ENCODE measurements at regions not wholly inside any gene's neighbourhood (a gene's known extent, or its start where the extent isn't known, plus 50 kb on each side); places are given as distances from the start of the nearest gene placed in this dataset.
"Not testable (repeated sequence)": the region's sequence is repeated elsewhere in the genome, so short reads cannot be mapped to it uniquely, and the experiment has no call there.

- DNase-seq, result no peak
Observed at GRCh38 chr11:116328851-116329250, 443.9 kb downstream of the BUD13 start.

- no peak for DNase-seq
Observed at GRCh38 chr11:116328391-116328790, 444.4 kb downstream of the BUD13 start.

GRCh38 chr11:116326146-116326545 lies 446.6 kb downstream of the BUD13 start:
- no peak for DNase-seq

GRCh38 chr11:116325247-116325646 lies 447.5 kb downstream of the BUD13 start:
- no peak for DNase-seq

GRCh38 chr11:116324077-116324476 lies 448.7 kb downstream of the BUD13 start:
- not testable (repeated sequence) for DNase-seq

GRCh38 chr11:116317212-116317611 lies 455.6 kb downstream of the BUD13 start:
- no peak for DNase-seq

- DNase-seq, result no peak
Observed at GRCh38 chr11:116314006-116314405, 458.8 kb downstream of the BUD13 start.

GRCh38 chr11:116312570-116313391 lies 460.0 kb downstream of the BUD13 start:
- DNase-seq, result no peak

- DNase-seq, result no peak
Observed at GRCh38 chr11:116311206-116311605, 461.6 kb downstream of the BUD13 start.

- DNase-seq, result no peak
Observed at GRCh38 chr11:116310698-116311097, 462.1 kb downstream of the BUD13 start.

GRCh38 chr11:116310226-116310625 lies 462.6 kb downstream of the BUD13 start:
- DNase-seq, result no peak

GRCh38 chr11:116309446-116309845 lies 463.3 kb downstream of the BUD13 start:
- no peak for DNase-seq

GRCh38 chr11:116302756-116303155 lies 470.0 kb downstream of the BUD13 start:
- DNase-seq, result no peak

- no peak for DNase-seq
Observed at GRCh38 chr11:116301141-116301540, 471.6 kb downstream of the BUD13 start.

- DNase-seq, result no peak
Observed at GRCh38 chr11:116300232-116300631, 472.6 kb downstream of the BUD13 start.

- no peak for DNase-seq
Observed at GRCh38 chr11:116294630-116295029, 478.2 kb downstream of the BUD13 start.

GRCh38 chr11:116287866-116288265 lies 484.9 kb downstream of the BUD13 start:
- DNase-seq, result no peak

- DNase-seq, result no peak
Observed at GRCh38 chr11:116285026-116285425, 487.8 kb downstream of the BUD13 start.

GRCh38 chr11:116283300-116283699 lies 489.5 kb downstream of the BUD13 start:
- DNase-seq, result no peak

- no peak for DNase-seq
Observed at GRCh38 chr11:116282481-116282880, 490.3 kb downstream of the BUD13 start.

GRCh38 chr11:116281173-116282160 lies 491.3 kb downstream of the BUD13 start:
- no peak for DNase-seq

GRCh38 chr11:116279511-116279910 lies 493.3 kb downstream of the BUD13 start:
- DNase-seq, result no peak

GRCh38 chr11:116278076-116278475 lies 494.7 kb downstream of the BUD13 start:
- DNase-seq, result no peak

Data from CD4-positive, alpha-beta T cell treated with Interleukin-4 for 4 hours (primary cell).